Progenitor cell of endocrine pancreas (in vitro differentiated cells): ENCODE measurements at regions not wholly inside any gene's neighbourhood (a gene's known extent, or its start where the extent isn't known, plus 50 kb on each side); places are given as distances from the start of the nearest gene placed in this dataset.

Source experiments
- DNase-seq: peaks from one replicate; pipeline ENCODE4 v3.0.0; 2021; ENCODE audit warnings: low spot score; ENCODE audit not compliant: unreplicated experiment
- H3K27ac Mint-ChIP-seq: 2 replicates; pipeline ENCODE4 v1.8.0; 2021; ENCODE audit warnings: mild to moderate bottlenecking, moderate library complexity, mixed read lengths
- H3K27me3 Mint-ChIP-seq: 2 replicates; pipeline ENCODE4 v1.8.0; 2021; ENCODE audit warnings: mixed read lengths
- H3K36me3 Mint-ChIP-seq: 2 replicates; pipeline ENCODE4 v1.8.0; 2022; ENCODE audit warnings: mixed read lengths; ENCODE audit not compliant: insufficient read depth
- H3K4me1 Mint-ChIP-seq: 2 replicates; pipeline ENCODE4 v1.8.0; 2021; ENCODE audit warnings: low read depth, mixed read lengths
- H3K4me3 Mint-ChIP-seq: 2 replicates; pipeline ENCODE4 v1.8.0; 2021; ENCODE audit warnings: low read depth, mild to moderate bottlenecking, moderate library complexity, mixed read lengths
- H3K9me3 Mint-ChIP-seq: 2 replicates; pipeline ENCODE4 v1.8.0; 2021; ENCODE audit warnings: low read depth, mixed read lengths
- TF ChIP-seq, protein P1 (sequence below): fragments of 200-600 bp; sonication (generic); IDR thresholded peaks from one replicate; pipeline ENCODE4 v1.5.0; 2021; ENCODE audit warnings: antibody characterized with exemption, mild to moderate bottlenecking; ENCODE audit not compliant: unreplicated experiment

DNA sequence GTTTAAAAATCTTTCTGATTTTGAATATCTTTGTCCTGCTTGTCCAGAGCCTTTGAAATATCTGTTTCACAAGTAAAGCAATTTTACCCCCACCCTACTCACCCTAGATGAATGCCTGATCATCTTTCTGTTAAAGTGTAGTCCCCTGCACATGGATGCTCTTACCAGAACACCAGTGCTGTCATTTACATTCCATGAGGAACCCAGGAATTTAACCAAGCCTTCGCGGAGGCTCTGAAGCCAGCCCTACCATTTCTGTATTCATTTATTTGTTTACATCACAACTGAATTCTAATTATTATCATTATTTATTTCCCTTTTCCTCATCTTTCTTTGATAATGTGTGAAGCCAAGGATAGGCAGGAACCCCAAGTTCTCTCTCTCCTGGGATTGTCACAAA is 167.8 kb upstream of the MYO3A start:
- Mint-ChIP-seq H3K4me1 (peaks cover 8% of the 10 kb centered on the region), H3K27ac (no peak overlapping the region), H3K36me3 (no peaks in the 10 kb centered on the region), H3K4me3 (no peak overlapping the region), H3K27me3 (peaks cover 5% of the 10 kb centered on the region), H3K9me3 (no peaks in the 10 kb centered on the region)
- TF ChIP-seq, protein P1, sequence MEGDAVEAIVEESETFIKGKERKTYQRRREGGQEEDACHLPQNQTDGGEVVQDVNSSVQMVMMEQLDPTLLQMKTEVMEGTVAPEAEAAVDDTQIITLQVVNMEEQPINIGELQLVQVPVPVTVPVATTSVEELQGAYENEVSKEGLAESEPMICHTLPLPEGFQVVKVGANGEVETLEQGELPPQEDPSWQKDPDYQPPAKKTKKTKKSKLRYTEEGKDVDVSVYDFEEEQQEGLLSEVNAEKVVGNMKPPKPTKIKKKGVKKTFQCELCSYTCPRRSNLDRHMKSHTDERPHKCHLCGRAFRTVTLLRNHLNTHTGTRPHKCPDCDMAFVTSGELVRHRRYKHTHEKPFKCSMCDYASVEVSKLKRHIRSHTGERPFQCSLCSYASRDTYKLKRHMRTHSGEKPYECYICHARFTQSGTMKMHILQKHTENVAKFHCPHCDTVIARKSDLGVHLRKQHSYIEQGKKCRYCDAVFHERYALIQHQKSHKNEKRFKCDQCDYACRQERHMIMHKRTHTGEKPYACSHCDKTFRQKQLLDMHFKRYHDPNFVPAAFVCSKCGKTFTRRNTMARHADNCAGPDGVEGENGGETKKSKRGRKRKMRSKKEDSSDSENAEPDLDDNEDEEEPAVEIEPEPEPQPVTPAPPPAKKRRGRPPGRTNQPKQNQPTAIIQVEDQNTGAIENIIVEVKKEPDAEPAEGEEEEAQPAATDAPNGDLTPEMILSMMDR, result no peak
- no peak for DNase-seq

DNA sequence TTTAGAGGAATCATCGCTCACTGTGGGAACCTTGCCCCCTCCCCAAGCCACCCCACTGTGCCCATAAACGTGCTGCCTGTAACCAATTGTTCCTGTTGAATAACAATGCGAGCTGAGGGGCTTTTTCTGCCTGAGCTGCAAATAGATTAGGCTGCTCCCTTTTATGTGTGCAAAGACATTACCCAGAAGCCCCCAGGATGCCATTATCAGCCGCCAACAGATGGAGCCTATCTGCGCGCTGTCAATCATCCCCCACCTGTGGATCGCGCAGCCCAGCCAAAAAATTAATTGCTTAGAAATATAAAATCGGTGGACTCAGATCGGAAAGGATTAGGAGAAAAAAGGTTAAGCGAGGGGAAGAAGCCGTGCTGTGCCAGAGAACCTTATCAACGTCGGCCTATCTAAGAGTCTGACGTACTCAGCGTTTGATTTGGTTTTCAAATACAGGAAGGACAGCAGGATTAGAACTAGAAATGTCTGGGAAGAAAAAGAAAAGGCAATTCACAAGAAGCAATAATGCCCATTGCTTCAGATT is 167.3 kb upstream of the MYO3A start:
- TF ChIP-seq, protein P1, result no peak
- no peak for DNase-seq
- Mint-ChIP-seq H3K27ac (no peak overlapping the region), H3K36me3 (no peaks in the 10 kb centered on the region), H3K27me3 (peaks cover 5% of the 10 kb centered on the region), H3K9me3 (no peaks in the 10 kb centered on the region), H3K4me3 (peak overlapping the region; percentile 67), H3K4me1 (peaks cover 8% of the 10 kb centered on the region)

DNA sequence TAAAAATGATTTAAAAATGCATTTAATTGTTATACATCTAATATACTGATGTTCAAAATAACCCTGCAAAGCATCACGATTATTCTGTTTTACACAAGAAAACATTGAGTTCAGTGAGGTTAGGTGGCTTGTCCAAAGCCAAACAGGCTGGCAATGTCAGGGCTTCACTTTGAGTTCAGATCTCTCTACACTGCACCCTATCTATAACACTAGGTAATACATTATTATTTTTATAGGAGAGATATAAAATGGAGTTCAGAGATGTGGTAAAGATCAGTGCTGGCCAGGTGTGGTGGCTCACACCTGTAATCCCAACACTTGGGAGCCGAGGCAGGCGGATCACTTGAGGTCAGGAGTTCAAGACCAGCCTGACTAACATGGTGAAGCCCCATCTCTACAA is 165.9 kb upstream of the MYO3A start:
- TF ChIP-seq, protein P1, result peak; percentile 13
- Mint-ChIP-seq H3K36me3 (no peaks in the 10 kb centered on the region), H3K27me3 (peaks cover 5% of the 10 kb centered on the region), H3K4me3 (no peak overlapping the region), H3K9me3 (peaks cover 3% of the 10 kb centered on the region), H3K27ac (no peak overlapping the region), H3K4me1 (peaks cover 8% of the 10 kb centered on the region)
- DNase-seq, result no peak

DNA sequence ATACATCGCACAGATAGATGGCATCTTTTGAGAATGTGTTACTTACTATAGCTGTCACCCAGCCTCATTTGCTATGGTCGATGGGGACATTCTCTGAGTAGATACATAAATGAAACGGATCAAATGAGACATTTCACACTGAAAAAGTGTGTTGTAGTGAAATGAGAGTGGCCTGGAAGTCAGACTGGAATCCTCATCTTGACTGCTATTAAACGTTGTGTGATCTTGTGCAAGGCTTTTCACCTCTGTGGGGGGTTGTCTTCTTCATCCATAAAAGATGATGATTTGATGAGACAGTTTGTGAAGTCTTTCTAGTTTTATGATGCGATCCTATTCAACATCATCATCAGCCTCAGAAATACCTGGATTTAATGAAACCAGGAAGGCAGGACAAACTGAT is 155.4 kb upstream of the MYO3A start:
- H3K36me3 Mint-ChIP-seq, result no peaks in the 10 kb centered on the region
- H3K9me3 Mint-ChIP-seq, result no peaks in the 10 kb centered on the region
- TF ChIP-seq, protein P1, result no peak
- peaks cover 14% of the 10 kb centered on the region for H3K4me1 Mint-ChIP-seq
- no peak for DNase-seq
- no peaks in the 10 kb centered on the region for H3K27me3 Mint-ChIP-seq
- H3K4me3 Mint-ChIP-seq, result no peak overlapping the region
- H3K27ac Mint-ChIP-seq, result no peak overlapping the region

DNA sequence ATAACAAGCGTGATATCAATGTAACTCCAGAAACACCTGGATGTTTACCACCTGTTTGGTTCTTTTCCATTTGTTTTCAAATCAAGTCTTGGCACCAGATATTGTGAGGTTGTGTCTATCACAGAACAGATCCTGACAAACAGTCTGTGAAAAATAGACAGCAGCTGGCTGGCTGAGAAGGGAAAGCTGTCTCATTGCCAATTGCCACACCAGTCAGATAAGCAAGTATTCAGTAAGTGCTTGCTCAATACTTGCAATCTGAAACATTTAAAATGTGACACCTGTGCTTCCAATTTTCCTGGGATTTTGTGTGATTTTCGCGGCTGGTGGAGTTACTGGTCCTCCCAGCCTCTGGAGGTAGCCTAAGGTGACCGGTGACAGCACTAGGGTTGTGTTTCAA is 147.9 kb upstream of the MYO3A start:
- Mint-ChIP-seq H3K36me3 (no peaks in the 10 kb centered on the region), H3K27me3 (no peaks in the 10 kb centered on the region), H3K27ac (no peak overlapping the region), H3K4me3 (no peak overlapping the region), H3K4me1 (peaks cover 16% of the 10 kb centered on the region), H3K9me3 (no peaks in the 10 kb centered on the region)
- DNase-seq, result no peak
- TF ChIP-seq, protein P1, result no peak
